ENCODE measurements at regions not wholly inside any gene's neighbourhood (a gene's known extent, or its start where the extent isn't known, plus 50 kb on each side); places are given as distances from the start of the nearest gene placed in this dataset.

- H3K4me1 ChIP-seq (ENCODE audit: insufficient read depth): peaks cover 3% of the 10 kb centered on the region
- H3K79me2 ChIP-seq: no peaks in the 10 kb centered on the region
- no peaks in the 10 kb centered on the region for H3K27me3 ChIP-seq
- TF ChIP-seq CTCF (IDR thresholded peaks at IDR 0.05; ENCODE audit: poor library complexity): peak; percentile 24
- TF ChIP-seq EZH2 (IDR thresholded peaks at IDR 0.05; ENCODE audit: borderline replicate concordance): no peak
- H3K4me2 ChIP-seq: peak overlapping the region; percentile 65
- no peak overlapping the region for H3K27ac ChIP-seq
- no peak overlapping the region for H3K4me3 ChIP-seq
- H3K9me2 ChIP-seq (replicated peaks; ENCODE audit: insufficient read depth): no peaks in the 10 kb centered on the region
- peak; percentile 28 for DNase-seq (ENCODE audit: low spot score)
- H2AFZ ChIP-seq: peak overlapping the region; percentile 66
- H3K36me3 ChIP-seq (replicated peaks; ENCODE audit: insufficient read depth, low read depth): no peaks in the 10 kb centered on the region
- no peaks in the 10 kb centered on the region for H3K9me3 ChIP-seq (ENCODE audit: low read depth)
- no peaks in the 10 kb centered on the region for H4K20me1 ChIP-seq (ENCODE audit: insufficient read depth, poor library complexity, severe bottlenecking)
- whole genome bisulfite sequencing (ENCODE audit: low lambda C conversion rate, missing lambda C conversion rate): 26% methylated on average over 8 of the region's 8 CpGs
Measured at GRCh38 chr4:159016593-159017024, 86.3 kb upstream of the RAPGEF2 start.

- WGBS (ENCODE audit: low lambda C conversion rate, missing lambda C conversion rate): 83% methylated on average over 5 of the region's 5 CpGs
- Histone ChIP-seq H3K4me2 (no peak overlapping the region), H3K27ac (no peak overlapping the region), H2AFZ (no peak overlapping the region), H3K79me2 (no peaks in the 10 kb centered on the region), H3K36me3 (replicated peaks; ENCODE audit: insufficient read depth, low read depth) (no peaks in the 10 kb centered on the region), H3K9me2 (replicated peaks; ENCODE audit: insufficient read depth) (no peaks in the 10 kb centered on the region), H3K4me1 (ENCODE audit: insufficient read depth) (peaks cover 3% of the 10 kb centered on the region), H3K9me3 (ENCODE audit: low read depth) (no peaks in the 10 kb centered on the region), H3K27me3 (no peaks in the 10 kb centered on the region), H3K4me3 (no peak overlapping the region), H4K20me1 (ENCODE audit: insufficient read depth, poor library complexity, severe bottlenecking) (no peaks in the 10 kb centered on the region)
- TF ChIP-seq EZH2phosphoT487 (IDR thresholded peaks at IDR 0.05; ENCODE audit: low read depth, severe bottlenecking, unreplicated experiment) (no peak), EZH2 (IDR thresholded peaks at IDR 0.05; ENCODE audit: borderline replicate concordance) (no peak), CTCF (IDR thresholded peaks at IDR 0.05; ENCODE audit: poor library complexity) (no peak)
- DNase-seq (ENCODE audit: low spot score): no peak
Measured at GRCh38 chr4:159017323-159018026, 85.4 kb upstream of the RAPGEF2 start.

- no peaks in the 10 kb centered on the region for H3K79me2 ChIP-seq
- no peak overlapping the region for H3K27ac ChIP-seq
- no peak for TF ChIP-seq EZH2phosphoT487 (IDR thresholded peaks at IDR 0.05; ENCODE audit: low read depth, severe bottlenecking, unreplicated experiment)
- no peak for TF ChIP-seq EZH2 (IDR thresholded peaks at IDR 0.05; ENCODE audit: borderline replicate concordance)
- no peak for TF ChIP-seq CTCF (IDR thresholded peaks at IDR 0.05; ENCODE audit: poor library complexity)
- no peaks in the 10 kb centered on the region for H3K9me3 ChIP-seq (ENCODE audit: low read depth)
- peaks cover 3% of the 10 kb centered on the region for H3K4me1 ChIP-seq (ENCODE audit: insufficient read depth)
- no peaks in the 10 kb centered on the region for H3K36me3 ChIP-seq (replicated peaks; ENCODE audit: insufficient read depth, low read depth)
- no peak overlapping the region for H2AFZ ChIP-seq
- no peak overlapping the region for H3K4me2 ChIP-seq
- no peaks in the 10 kb centered on the region for H3K27me3 ChIP-seq
- H4K20me1 ChIP-seq (ENCODE audit: insufficient read depth, poor library complexity, severe bottlenecking): no peaks in the 10 kb centered on the region
- WGBS (ENCODE audit: low lambda C conversion rate, missing lambda C conversion rate): 81% methylated on average over 4 of the region's 4 CpGs
- no peaks in the 10 kb centered on the region for H3K9me2 ChIP-seq (replicated peaks; ENCODE audit: insufficient read depth)
- no peak overlapping the region for H3K4me3 ChIP-seq
- no peak for DNase-seq (ENCODE audit: low spot score)
Measured at GRCh38 chr4:159018062-159018629, 84.7 kb upstream of the RAPGEF2 start.
